ENCODE measurements at regions not wholly inside any gene's neighbourhood (a gene's known extent, or its start where the extent isn't known, plus 50 kb on each side); places are given as distances from the start of the nearest gene placed in this dataset.
"Not testable (repeated sequence)": the region's sequence is repeated elsewhere in the genome, so short reads cannot be mapped to it uniquely, and the experiment has no call there.

GRCh38 chr7:119007236-119007635, 782.7 kb downstream of the ANKRD7 start:
- no peak for DNase-seq (ENCODE audit: low spot score in 2 of 2)
- Histone ChIP-seq H3K36me3 (replicated peaks) (no peaks in the 10 kb centered on the region), H3K4me1 (no peaks in the 10 kb centered on the region), H3K4me3 (no peak overlapping the region), H3K9me3 (no peaks in the 10 kb centered on the region), H3K27me3 (ENCODE audit: low read depth) (no peaks in the 10 kb centered on the region)
- in situ Hi-C loops (cut with MboI; ENCODE audit: low sequenced_read_pairs): no loop called here

- H3K36me3 ChIP-seq (replicated peaks): no peaks in the 10 kb centered on the region
- no peak overlapping the region for H3K4me3 ChIP-seq
- no peaks in the 10 kb centered on the region for H3K4me1 ChIP-seq
- no peak for DNase-seq (ENCODE audit: low spot score in 2 of 2)
- in situ Hi-C loops (cut with MboI; ENCODE audit: low sequenced_read_pairs): no loop called here
- no peaks in the 10 kb centered on the region for H3K9me3 ChIP-seq
- H3K27me3 ChIP-seq (ENCODE audit: low read depth): no peaks in the 10 kb centered on the region
These were observed 786.1 kb downstream of the ANKRD7 start for GRCh38 chr7:119010635-119011034.

- H3K27me3 ChIP-seq (ENCODE audit: low read depth): no peaks in the 10 kb centered on the region
- H3K9me3 ChIP-seq: no peaks in the 10 kb centered on the region
- no peaks in the 10 kb centered on the region for H3K36me3 ChIP-seq (replicated peaks)
- in situ Hi-C loops (cut with MboI; ENCODE audit: low sequenced_read_pairs): no loop called here
- H3K4me3 ChIP-seq: no peak overlapping the region
- DNase-seq (ENCODE audit: low spot score in 2 of 2): no peak
- H3K4me1 ChIP-seq: no peaks in the 10 kb centered on the region
These were observed 801.9 kb downstream of the ANKRD7 start for GRCh38 chr7:119026391-119026790.

GRCh38 chr7:119028736-119029135, 804.2 kb downstream of the ANKRD7 start:
- Histone ChIP-seq H3K36me3 (replicated peaks) (no peaks in the 10 kb centered on the region), H3K27me3 (ENCODE audit: low read depth) (no peaks in the 10 kb centered on the region), H3K9me3 (no peaks in the 10 kb centered on the region), H3K4me3 (no peak overlapping the region), H3K4me1 (no peaks in the 10 kb centered on the region)
- no peak for DNase-seq (ENCODE audit: low spot score in 2 of 2)
- in situ Hi-C loops (cut with MboI; ENCODE audit: low sequenced_read_pairs): no loop called here

GRCh38 chr7:119032136-119032535, 807.6 kb downstream of the ANKRD7 start:
- DNase-seq (ENCODE audit: low spot score in 2 of 2); H3K36me3 ChIP-seq (replicated peaks); H3K9me3 ChIP-seq; in situ Hi-C loops (cut with MboI; ENCODE audit: low sequenced_read_pairs); H3K4me3 ChIP-seq; H3K27me3 ChIP-seq (ENCODE audit: low read depth); H3K4me1 ChIP-seq: not testable (repeated sequence)

- Histone ChIP-seq H3K4me3 (no peak overlapping the region), H3K27me3 (ENCODE audit: low read depth) (no peaks in the 10 kb centered on the region), H3K9me3 (no peaks in the 10 kb centered on the region), H3K4me1 (no peaks in the 10 kb centered on the region), H3K36me3 (replicated peaks) (no peaks in the 10 kb centered on the region)
- no peak for DNase-seq (ENCODE audit: low spot score in 2 of 2)
- in situ Hi-C loops (cut with MboI; ENCODE audit: low sequenced_read_pairs): no loop called here
These were observed 809.1 kb downstream of the ANKRD7 start for GRCh38 chr7:119033641-119034040.

- Histone ChIP-seq H3K27me3 (ENCODE audit: low read depth) (no peaks in the 10 kb centered on the region), H3K4me1 (no peaks in the 10 kb centered on the region), H3K9me3 (no peaks in the 10 kb centered on the region), H3K36me3 (replicated peaks) (no peaks in the 10 kb centered on the region), H3K4me3 (no peak overlapping the region)
- in situ Hi-C loops (cut with MboI; ENCODE audit: low sequenced_read_pairs): no loop called here
- no peak for DNase-seq (ENCODE audit: low spot score in 2 of 2)
These were observed 813.4 kb downstream of the ANKRD7 start for GRCh38 chr7:119037941-119038340.

- H3K36me3 ChIP-seq (replicated peaks): no peaks in the 10 kb centered on the region
- in situ Hi-C loops (cut with MboI; ENCODE audit: low sequenced_read_pairs): no loop called here
These were observed 821.6 kb downstream of the ANKRD7 start for GRCh38 chr7:119046068-119046467.

GRCh38 chr7:119065966-119066365, 841.5 kb downstream of the ANKRD7 start:
- Histone ChIP-seq H3K36me3 (replicated peaks) (no peaks in the 10 kb centered on the region), H3K4me1 (peaks cover 3% of the 10 kb centered on the region; the same call in 1 of the 2 replicates), H3K4me3 (no peak overlapping the region), H3K27me3 (ENCODE audit: low read depth) (no peaks in the 10 kb centered on the region), H3K9me3 (no peaks in the 10 kb centered on the region)
- no peak for DNase-seq (ENCODE audit: low spot score in 2 of 2)
- in situ Hi-C loops (cut with MboI; ENCODE audit: low sequenced_read_pairs): no loop called here

More at GRCh38 chr7:119046068-119046467, 821.6 kb downstream of the ANKRD7 start:
- Histone ChIP-seq H3K27me3 (ENCODE audit: low read depth) (no peaks in the 10 kb centered on the region), H3K4me1 (no peaks in the 10 kb centered on the region), H3K4me3 (no peak overlapping the region), H3K9me3 (no peaks in the 10 kb centered on the region)
- no peak for DNase-seq (ENCODE audit: low spot score in 2 of 2)

GRCh38 chr7:119086026-119086425, 861.5 kb downstream of the ANKRD7 start:
- DNase-seq (ENCODE audit: low spot score in 2 of 2): no peak
- Histone ChIP-seq H3K36me3 (replicated peaks) (no peaks in the 10 kb centered on the region), H3K4me1 (no peaks in the 10 kb centered on the region), H3K27me3 (ENCODE audit: low read depth) (no peaks in the 10 kb centered on the region), H3K4me3 (no peak overlapping the region), H3K9me3 (no peaks in the 10 kb centered on the region)
- in situ Hi-C loops (cut with MboI; ENCODE audit: low sequenced_read_pairs): no loop called here

- no peak overlapping the region for H3K4me3 ChIP-seq
- H3K4me1 ChIP-seq: no peaks in the 10 kb centered on the region
- no peaks in the 10 kb centered on the region for H3K36me3 ChIP-seq (replicated peaks)
- H3K27me3 ChIP-seq (ENCODE audit: low read depth): no peaks in the 10 kb centered on the region
- no peak for DNase-seq (ENCODE audit: low spot score in 2 of 2)
- in situ Hi-C loops (cut with MboI; ENCODE audit: low sequenced_read_pairs): no loop called here
- no peaks in the 10 kb centered on the region for H3K9me3 ChIP-seq
These were observed 866.3 kb downstream of the ANKRD7 start for GRCh38 chr7:119090851-119091250.

- in situ Hi-C loops (cut with MboI; ENCODE audit: low sequenced_read_pairs): no loop called here
- Histone ChIP-seq H3K9me3 (no peaks in the 10 kb centered on the region), H3K36me3 (replicated peaks) (no peaks in the 10 kb centered on the region), H3K27me3 (ENCODE audit: low read depth) (no peaks in the 10 kb centered on the region), H3K4me3 (no peak overlapping the region), H3K4me1 (peaks cover 13% of the 10 kb centered on the region)
- DNase-seq (ENCODE audit: low spot score in 2 of 2): no peak
These were observed 872.2 kb downstream of the ANKRD7 start for GRCh38 chr7:119096683-119097082.

- DNase-seq (ENCODE audit: low spot score in 2 of 2): peak; percentile 61 to 70
- H3K4me3 ChIP-seq; H3K27me3 ChIP-seq (ENCODE audit: low read depth); H3K9me3 ChIP-seq; H3K36me3 ChIP-seq (replicated peaks); in situ Hi-C loops (cut with MboI; ENCODE audit: low sequenced_read_pairs): not testable (repeated sequence)
- H3K4me1 ChIP-seq: peaks cover 13% of the 10 kb centered on the region
These were observed 876.2 kb downstream of the ANKRD7 start for GRCh38 chr7:119100611-119101258.

GRCh38 chr7:119102291-119102690, 877.8 kb downstream of the ANKRD7 start:
- no peak for DNase-seq (ENCODE audit: low spot score in 2 of 2)
- no peaks in the 10 kb centered on the region for H3K9me3 ChIP-seq
- peaks cover 13% of the 10 kb centered on the region for H3K4me1 ChIP-seq
- no peaks in the 10 kb centered on the region for H3K27me3 ChIP-seq (ENCODE audit: low read depth)
- in situ Hi-C loops (cut with MboI; ENCODE audit: low sequenced_read_pairs): no loop called here
- H3K36me3 ChIP-seq (replicated peaks): no peaks in the 10 kb centered on the region
- H3K4me3 ChIP-seq: no peak overlapping the region

- Histone ChIP-seq H3K4me3 (no peak overlapping the region), H3K36me3 (replicated peaks) (no peaks in the 10 kb centered on the region), H3K27me3 (ENCODE audit: low read depth) (no peaks in the 10 kb centered on the region), H3K9me3 (no peaks in the 10 kb centered on the region), H3K4me1 (peaks cover 9% of the 10 kb centered on the region)
- in situ Hi-C loops (cut with MboI; ENCODE audit: low sequenced_read_pairs): no loop called here
- no peak for DNase-seq (ENCODE audit: low spot score in 2 of 2)
These were observed 880.9 kb downstream of the ANKRD7 start for GRCh38 chr7:119105381-119105780.
